ENCODE measurements at regions not wholly inside any gene's neighbourhood (a gene's known extent, or its start where the extent isn't known, plus 50 kb on each side); places are given as distances from the start of the nearest gene placed in this dataset.

- H3K9me3 ChIP-seq (ENCODE audit: low read length): no peaks in the 10 kb centered on the region
- H3F3A ChIP-seq (ENCODE audit: insufficient read depth, low read length, poor library complexity, severe bottlenecking): no peaks in the 10 kb centered on the region
- no peaks in the 10 kb centered on the region for H3K79me2 ChIP-seq (replicated peaks; ENCODE audit: insufficient read depth, low read length)
- H3K9ac ChIP-seq (ENCODE audit: low read length): no peak overlapping the region
- TF ChIP-seq CTCF (IDR thresholded peaks at IDR 0.05; ENCODE audit: poor library complexity, severe bottlenecking) (no peak), TAF1 (IDR thresholded peaks at IDR 0.05; ENCODE audit: low read depth) (no peak), SMC3 (conservative IDR thresholded peaks at IDR 0.05; ENCODE audit: poor library complexity) (no peak), EP300 (conservative IDR thresholded peaks at IDR 0.05; ENCODE audit: poor library complexity, severe bottlenecking) (no peak), EZH2 (IDR thresholded peaks at IDR 0.05; ENCODE audit: borderline replicate concordance, insufficient read depth, low read length, poor library complexity, severe bottlenecking) (no peak), REST (IDR thresholded peaks at IDR 0.05; ENCODE audit: borderline replicate concordance) (no peak), POLR2AphosphoS5 (IDR thresholded peaks at IDR 0.05) (no peak), RAD21 (conservative IDR thresholded peaks at IDR 0.05) (no peak), MXI1 (conservative IDR thresholded peaks at IDR 0.05; ENCODE audit: poor library complexity, severe bottlenecking) (no peak)
- H4K20me1 ChIP-seq (ENCODE audit: insufficient read depth): no peaks in the 10 kb centered on the region
- H3K27ac ChIP-seq (ENCODE audit: low read length): no peak overlapping the region
- no peaks in the 10 kb centered on the region for H3K27me3 ChIP-seq (ENCODE audit: insufficient read depth, low read depth, low read length)
- H3K4me2 ChIP-seq (ENCODE audit: low read length): no peak overlapping the region
- H3K36me3 ChIP-seq (ENCODE audit: insufficient read depth, low read length): no peaks in the 10 kb centered on the region
- no peaks in the 10 kb centered on the region for H3K9me2 ChIP-seq (ENCODE audit: insufficient read depth, low read length)
- no peak overlapping the region for H2AFZ ChIP-seq (ENCODE audit: low read depth, low read length)
- H3K4me3 ChIP-seq (ENCODE audit: low read length): no peak overlapping the region
Measured at GRCh38 chr3:24985668-24986067, 442.4 kb upstream of the RARB start.

GRCh38 chr3:24986612-24987011, 441.5 kb upstream of the RARB start:
- H3K27ac ChIP-seq (ENCODE audit: low read length): no peak overlapping the region
- no peaks in the 10 kb centered on the region for H3K9me3 ChIP-seq (ENCODE audit: low read length)
- no peaks in the 10 kb centered on the region for H3K27me3 ChIP-seq (ENCODE audit: insufficient read depth, low read depth, low read length)
- H3K9ac ChIP-seq (ENCODE audit: low read length): no peak overlapping the region
- no peak overlapping the region for H2AFZ ChIP-seq (ENCODE audit: low read depth, low read length)
- no peak overlapping the region for H3K4me2 ChIP-seq (ENCODE audit: low read length)
- H3K36me3 ChIP-seq (ENCODE audit: insufficient read depth, low read length): no peaks in the 10 kb centered on the region
- H3K79me2 ChIP-seq (replicated peaks; ENCODE audit: insufficient read depth, low read length): no peaks in the 10 kb centered on the region
- H3F3A ChIP-seq (ENCODE audit: insufficient read depth, low read length, poor library complexity, severe bottlenecking): no peaks in the 10 kb centered on the region
- no peak overlapping the region for H3K4me3 ChIP-seq (ENCODE audit: low read length)
- H3K9me2 ChIP-seq (ENCODE audit: insufficient read depth, low read length): no peaks in the 10 kb centered on the region
- TF ChIP-seq POLR2AphosphoS5 (IDR thresholded peaks at IDR 0.05): no peak
- no peak for TF ChIP-seq EP300 (conservative IDR thresholded peaks at IDR 0.05; ENCODE audit: poor library complexity, severe bottlenecking)
- TF ChIP-seq CTCF (IDR thresholded peaks at IDR 0.05; ENCODE audit: poor library complexity, severe bottlenecking): no peak
- no peak for TF ChIP-seq TAF1 (IDR thresholded peaks at IDR 0.05; ENCODE audit: low read depth)
- TF ChIP-seq EZH2 (IDR thresholded peaks at IDR 0.05; ENCODE audit: borderline replicate concordance, insufficient read depth, low read length, poor library complexity, severe bottlenecking): no peak
- TF ChIP-seq RAD21 (conservative IDR thresholded peaks at IDR 0.05): no peak
- TF ChIP-seq MXI1 (conservative IDR thresholded peaks at IDR 0.05; ENCODE audit: poor library complexity, severe bottlenecking): no peak
- TF ChIP-seq REST (IDR thresholded peaks at IDR 0.05; ENCODE audit: borderline replicate concordance): no peak
- TF ChIP-seq SMC3 (conservative IDR thresholded peaks at IDR 0.05; ENCODE audit: poor library complexity): no peak
- no peaks in the 10 kb centered on the region for H4K20me1 ChIP-seq (ENCODE audit: insufficient read depth)
